MM.1S (cell line): ENCODE measurements at regions not wholly inside any gene's neighbourhood (a gene's known extent, or its start where the extent isn't known, plus 50 kb on each side); places are given as distances from the start of the nearest gene placed in this dataset.

ENCODE experiments used
- DNase-seq: peaks from one replicate; pipeline ENCODE4 v3.0.0-alpha.2; 2015
- H2AFZ ChIP-seq: fragments of 300-600 bp; sonication (generic); 2 replicates; pipeline ENCODE4 v1.6.0; 2016; ENCODE audit warnings: antibody characterized with exemption, low read length
- H3F3A ChIP-seq: fragments of 300-600 bp; sonication (generic); 2 replicates; pipeline ENCODE4 v1.6.1; 2016; ENCODE audit warnings: mild to moderate bottlenecking, antibody characterized with exemption, low read length, moderate library complexity, mixed read lengths; ENCODE audit not compliant: insufficient read depth
- H3K27ac ChIP-seq: fragments of 300-600 bp; sonication (generic); 2 replicates; pipeline ENCODE4 v1.5.1; 2016; ENCODE audit warnings: mild to moderate bottlenecking, low read length
- H3K27me3 ChIP-seq: fragments of 300-600 bp; sonication (generic); replicated peaks from 2 replicates; pipeline ENCODE4 v1.6.0; 2016; ENCODE audit warnings: low read length; ENCODE audit not compliant: insufficient read depth
- H3K36me3 ChIP-seq: fragments of 300-600 bp; sonication (generic); replicated peaks from 2 replicates; pipeline ENCODE4 v1.6.1; 2016; ENCODE audit warnings: mild to moderate bottlenecking, low read length, mixed read lengths; ENCODE audit not compliant: insufficient read depth
- H3K4me1 ChIP-seq: fragments of 300-600 bp; sonication (generic); 2 replicates; pipeline ENCODE4 v1.6.1; 2016; ENCODE audit warnings: low read length, mixed read lengths
- H3K4me2 ChIP-seq: fragments of 300-600 bp; sonication (generic); 2 replicates; pipeline ENCODE4 v1.6.0; 2016; ENCODE audit warnings: low read depth, low read length
- H3K4me3 ChIP-seq: fragments of 300-600 bp; sonication (generic); 2 replicates; pipeline ENCODE4 v1.5.1; 2016; ENCODE audit warnings: low read length, mixed read lengths
- H3K79me2 ChIP-seq: fragments of 300-600 bp; sonication (generic); 2 replicates; pipeline ENCODE4 v1.6.1; 2016; ENCODE audit warnings: mixed run types, low read length, mixed read lengths
- H3K9ac ChIP-seq: fragments of 300-600 bp; sonication (generic); 2 replicates; pipeline ENCODE4 v1.6.1; 2016; ENCODE audit warnings: low read length, mixed read lengths
- H3K9me2 ChIP-seq: fragments of 300-600 bp; sonication (generic); replicated peaks from 2 replicates; pipeline ENCODE4 v1.6.1; 2016; ENCODE audit warnings: mild to moderate bottlenecking, low read length, mixed read lengths; ENCODE audit not compliant: insufficient read depth
- H3K9me3 ChIP-seq: fragments of 300-600 bp; sonication (generic); replicated peaks from 2 replicates; pipeline ENCODE4 v1.6.1; 2016; ENCODE audit warnings: mild to moderate bottlenecking, low read length, mixed read lengths; ENCODE audit not compliant: insufficient read depth
- H4K20me1 ChIP-seq: fragments of 300-600 bp; sonication (generic); 2 replicates; pipeline ENCODE4 v1.6.1; 2016; ENCODE audit warnings: mild to moderate bottlenecking, low read length, moderate library complexity, mixed read lengths; ENCODE audit not compliant: insufficient read depth
- EZH2 ChIP-seq: fragments of 300-600 bp; sonication (generic); optimal IDR thresholded peaks from 2 replicates; pipeline ENCODE3; 2017; ENCODE audit warnings: low read depth, mild to moderate bottlenecking, antibody characterized with exemption, low read length, mixed read lengths
- EZH2phosphoT487 ChIP-seq: fragments of 300-600 bp; sonication (generic); IDR thresholded peaks from 2 replicates; pipeline ENCODE4 v1.6.1; 2018; ENCODE audit warnings: antibody characterized with exemption, low read length
- TF ChIP-seq, protein P1 (sequence below): fragments of 300-600 bp; sonication (generic); IDR thresholded peaks from 2 replicates; pipeline ENCODE4 v1.5.1; 2016; ENCODE audit warnings: antibody characterized with exemption, low read length, mixed read lengths

DNA sequence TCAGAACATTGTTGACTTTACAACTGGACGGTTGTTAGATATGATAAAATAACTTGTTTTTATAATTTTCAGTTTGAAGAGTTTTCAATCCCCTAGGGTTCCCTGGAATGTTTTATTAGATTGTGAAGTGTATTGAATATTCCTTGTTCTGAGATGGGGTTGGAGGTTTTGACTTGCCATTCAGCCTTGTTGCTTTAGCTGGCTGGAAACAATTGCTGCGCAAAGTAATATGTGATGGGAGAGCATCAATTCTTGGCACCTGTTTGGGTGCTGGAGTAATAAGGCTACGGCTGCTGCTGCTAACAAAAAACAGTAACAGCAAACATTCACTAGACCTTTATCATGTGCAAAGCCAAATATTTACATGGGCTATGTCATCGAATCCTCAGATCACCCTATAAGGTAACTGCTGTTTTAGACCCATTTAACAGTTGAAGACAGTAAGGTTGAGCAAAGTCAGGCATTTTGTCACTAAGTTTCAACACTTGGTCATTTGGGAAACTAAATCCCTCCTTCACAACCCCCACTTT is 241.0 kb upstream of the TBX3 start:
- H3K36me3 ChIP-seq: no peaks in the 10 kb centered on the region
- no peak overlapping the region for H2AFZ ChIP-seq
- no peaks in the 10 kb centered on the region for H3F3A ChIP-seq
- H3K4me3 ChIP-seq: no peak overlapping the region
- no peaks in the 10 kb centered on the region for H3K9me2 ChIP-seq
- TF ChIP-seq EZH2: no peak
- no peak overlapping the region for H3K9ac ChIP-seq
- no peaks in the 10 kb centered on the region for H4K20me1 ChIP-seq
- no peak for DNase-seq
- no peak overlapping the region for H3K4me2 ChIP-seq
- H3K4me1 ChIP-seq: no peaks in the 10 kb centered on the region
- no peak overlapping the region for H3K27ac ChIP-seq
- H3K27me3 ChIP-seq: no peaks in the 10 kb centered on the region
- no peaks in the 10 kb centered on the region for H3K9me3 ChIP-seq
- H3K79me2 ChIP-seq: no peaks in the 10 kb centered on the region

DNA sequence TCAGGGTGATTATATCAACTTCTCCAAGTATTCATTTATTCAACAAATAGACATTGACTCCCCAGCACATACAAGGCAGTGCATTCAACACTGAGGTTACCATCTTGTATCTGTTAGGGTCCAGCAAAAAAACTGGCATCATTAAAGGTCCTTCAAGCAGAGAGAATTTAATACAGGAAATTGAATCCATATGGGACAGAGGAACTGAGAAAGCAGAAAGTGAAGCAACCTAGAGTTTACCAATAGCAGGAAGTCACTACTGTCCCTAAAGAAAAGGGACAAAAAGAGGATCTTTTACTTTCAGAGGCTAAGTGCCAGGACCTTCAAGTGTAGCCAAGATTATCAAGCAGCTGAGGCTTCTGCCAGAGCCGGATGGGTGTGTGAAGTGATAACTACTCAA is 237.8 kb upstream of the TBX3 start:
- no peaks in the 10 kb centered on the region for H3F3A ChIP-seq
- H3K9me3 ChIP-seq: no peaks in the 10 kb centered on the region
- no peaks in the 10 kb centered on the region for H3K27me3 ChIP-seq
- TF ChIP-seq, protein P1, sequence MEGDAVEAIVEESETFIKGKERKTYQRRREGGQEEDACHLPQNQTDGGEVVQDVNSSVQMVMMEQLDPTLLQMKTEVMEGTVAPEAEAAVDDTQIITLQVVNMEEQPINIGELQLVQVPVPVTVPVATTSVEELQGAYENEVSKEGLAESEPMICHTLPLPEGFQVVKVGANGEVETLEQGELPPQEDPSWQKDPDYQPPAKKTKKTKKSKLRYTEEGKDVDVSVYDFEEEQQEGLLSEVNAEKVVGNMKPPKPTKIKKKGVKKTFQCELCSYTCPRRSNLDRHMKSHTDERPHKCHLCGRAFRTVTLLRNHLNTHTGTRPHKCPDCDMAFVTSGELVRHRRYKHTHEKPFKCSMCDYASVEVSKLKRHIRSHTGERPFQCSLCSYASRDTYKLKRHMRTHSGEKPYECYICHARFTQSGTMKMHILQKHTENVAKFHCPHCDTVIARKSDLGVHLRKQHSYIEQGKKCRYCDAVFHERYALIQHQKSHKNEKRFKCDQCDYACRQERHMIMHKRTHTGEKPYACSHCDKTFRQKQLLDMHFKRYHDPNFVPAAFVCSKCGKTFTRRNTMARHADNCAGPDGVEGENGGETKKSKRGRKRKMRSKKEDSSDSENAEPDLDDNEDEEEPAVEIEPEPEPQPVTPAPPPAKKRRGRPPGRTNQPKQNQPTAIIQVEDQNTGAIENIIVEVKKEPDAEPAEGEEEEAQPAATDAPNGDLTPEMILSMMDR: no peak
- TF ChIP-seq EZH2 (no peak), EZH2phosphoT487 (no peak)
- no peaks in the 10 kb centered on the region for H3K4me1 ChIP-seq
- no peak for DNase-seq
- H2AFZ ChIP-seq: no peak overlapping the region
- H3K4me2 ChIP-seq: no peak overlapping the region
- H3K4me3 ChIP-seq: no peak overlapping the region
- H3K9ac ChIP-seq: no peak overlapping the region
- no peaks in the 10 kb centered on the region for H4K20me1 ChIP-seq
- H3K27ac ChIP-seq: no peak overlapping the region
- H3K79me2 ChIP-seq: no peaks in the 10 kb centered on the region
- H3K9me2 ChIP-seq: no peaks in the 10 kb centered on the region
- no peaks in the 10 kb centered on the region for H3K36me3 ChIP-seq

DNA sequence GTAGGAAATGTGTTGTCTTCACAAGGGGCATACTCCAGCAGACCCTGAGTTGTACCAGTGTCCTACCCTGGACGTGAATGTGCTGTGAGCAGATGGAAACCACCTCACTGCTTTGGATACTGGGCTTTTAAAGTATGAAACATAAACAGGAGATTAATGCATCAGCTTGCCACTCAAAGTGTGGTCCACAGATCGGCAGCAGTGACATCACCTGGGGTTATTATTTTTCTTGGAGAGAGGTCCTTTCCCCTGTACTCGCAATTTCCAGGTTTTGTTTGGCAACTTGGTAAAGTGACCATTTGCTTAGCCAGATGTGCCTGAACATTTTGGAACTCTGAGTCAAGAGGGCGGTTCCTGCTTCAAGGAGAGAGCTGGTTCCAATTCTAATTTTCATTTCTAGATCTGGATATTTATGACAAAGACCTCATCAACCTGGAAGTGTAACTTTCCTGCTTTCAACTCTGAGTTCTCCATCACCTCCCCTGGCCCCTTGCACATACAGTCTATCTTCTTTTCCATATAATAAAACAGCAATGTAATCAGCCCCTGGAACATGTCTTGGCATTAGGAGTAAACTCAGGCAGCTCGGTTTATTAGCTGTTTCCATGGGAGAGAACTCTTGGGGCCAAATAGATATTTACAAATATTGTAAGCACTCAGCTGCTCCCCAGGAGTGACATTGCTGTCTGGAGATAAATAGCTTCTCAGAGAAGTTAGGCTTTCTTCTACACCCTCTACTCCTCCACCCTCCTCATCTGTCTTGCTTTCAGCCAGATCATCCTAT is 237.0 kb upstream of the TBX3 start:
- no peaks in the 10 kb centered on the region for H3K4me1 ChIP-seq
- no peaks in the 10 kb centered on the region for H3F3A ChIP-seq
- H3K27ac ChIP-seq: no peak overlapping the region
- no peak overlapping the region for H3K9ac ChIP-seq
- H4K20me1 ChIP-seq: no peaks in the 10 kb centered on the region
- no peak overlapping the region for H2AFZ ChIP-seq
- H3K4me2 ChIP-seq: no peak overlapping the region
- no peaks in the 10 kb centered on the region for H3K9me2 ChIP-seq
- no peaks in the 10 kb centered on the region for H3K36me3 ChIP-seq
- H3K9me3 ChIP-seq: no peaks in the 10 kb centered on the region
- no peaks in the 10 kb centered on the region for H3K27me3 ChIP-seq
- no peak overlapping the region for H3K4me3 ChIP-seq
- no peak for DNase-seq
- H3K79me2 ChIP-seq: no peaks in the 10 kb centered on the region
- TF ChIP-seq EZH2phosphoT487 (no peak), EZH2 (no peak)
- TF ChIP-seq, protein P1: no peak

DNA sequence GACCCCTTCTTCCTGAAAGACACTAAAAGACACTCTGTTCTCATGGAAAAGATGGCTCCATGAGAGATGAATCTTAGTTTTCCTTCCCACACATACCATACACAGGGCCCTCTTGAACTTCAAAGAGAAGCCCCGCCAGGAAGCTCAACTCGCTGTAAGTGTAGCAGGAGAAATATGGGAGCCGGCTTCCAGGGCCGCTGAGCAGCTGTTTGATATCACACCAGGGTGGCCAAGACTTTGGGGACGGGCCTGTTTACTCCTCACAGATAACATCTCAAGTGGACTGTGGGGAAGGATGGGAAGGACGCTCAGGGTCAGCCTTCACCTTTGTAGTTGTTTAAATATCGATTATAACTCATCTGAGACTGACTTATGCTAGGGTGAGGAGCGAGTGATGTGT is 235.5 kb upstream of the TBX3 start:
- no peak overlapping the region for H3K27ac ChIP-seq
- no peaks in the 10 kb centered on the region for H3F3A ChIP-seq
- H4K20me1 ChIP-seq: no peaks in the 10 kb centered on the region

More for the DNA sequence above, 235.5 kb upstream of the TBX3 start:
- H3K4me3 ChIP-seq: no peak overlapping the region
- H3K9me2 ChIP-seq: no peaks in the 10 kb centered on the region
- H3K4me2 ChIP-seq: no peak overlapping the region
- H3K79me2 ChIP-seq: no peaks in the 10 kb centered on the region
- H3K9ac ChIP-seq: no peak overlapping the region
- no peaks in the 10 kb centered on the region for H3K36me3 ChIP-seq
- no peaks in the 10 kb centered on the region for H3K4me1 ChIP-seq
- H3K27me3 ChIP-seq: no peaks in the 10 kb centered on the region
- DNase-seq: no peak
- TF ChIP-seq, protein P1: no peak
- no peak for TF ChIP-seq EZH2
- no peak overlapping the region for H2AFZ ChIP-seq
- H3K9me3 ChIP-seq: no peaks in the 10 kb centered on the region
